Small intestine (tissue), 7 donors: ENCODE measurements at regions not wholly inside any gene's neighbourhood (a gene's known extent, or its start where the extent isn't known, plus 50 kb on each side); places are given as distances from the start of the nearest gene placed in this dataset.

Source experiments
- DNase-seq, 2 donors: peaks; one replicate each; pipeline versions ENCODE4 v3.0.0 to v3.0.0-alpha.2; 2013
- FAIRE-seq: peaks from 2 replicates; lab custom pipeline; 2012; peaks lifted over from hg19 to GRCh38; lab: Jason Lieb, UNC
- H3K27ac ChIP-seq, 3 donors: one replicate each; pipeline ENCODE4 v1.5.1; 2013; ENCODE audit warnings: low read length in 2 of 3, mild to moderate bottlenecking in 2 of 3, control low read depth in 1 of 3, inconsistent platforms in 1 of 3, low read depth in 1 of 3, moderate library complexity in 1 of 3
- H3K27me3 ChIP-seq, 3 donors: one replicate each; pipeline ENCODE4 v1.6.1; 2013; ENCODE audit warnings: low read length in 3 of 3, inconsistent platforms in 1 of 3; ENCODE audit not compliant: control insufficient read depth in 3 of 3, insufficient read depth in 3 of 3
- H3K36me3 ChIP-seq, 3 donors: one replicate each; pipeline ENCODE4 v1.6.1; 2013; ENCODE audit warnings: low read length in 3 of 3, inconsistent platforms in 1 of 3, low read depth in 1 of 3, mild to moderate bottlenecking in 1 of 3, moderate library complexity in 1 of 3; ENCODE audit not compliant: control insufficient read depth in 3 of 3, insufficient read depth in 2 of 3
- H3K4me1 ChIP-seq, 3 donors: one replicate each; pipeline ENCODE4 v1.6.1; 2013; ENCODE audit warnings: low read length in 2 of 3, inconsistent platforms in 1 of 3, low read depth in 1 of 3, mild to moderate bottlenecking in 1 of 3, moderate library complexity in 1 of 3; ENCODE audit not compliant: control insufficient read depth in 3 of 3, insufficient read depth in 2 of 3
- H3K4me3 ChIP-seq, 3 donors: one replicate each; pipeline ENCODE4 v1.5.1; 2013; ENCODE audit warnings: low read length in 3 of 3, control low read depth in 1 of 3, inconsistent platforms in 1 of 3, low read depth in 1 of 3, mild to moderate bottlenecking in 1 of 3, moderate library complexity in 1 of 3
- H3K9me3 ChIP-seq, 2 donors: one replicate each; pipeline ENCODE4 v1.6.1; 2013; ENCODE audit warnings: low read depth in 1 of 2, low read length in 1 of 2; ENCODE audit not compliant: control insufficient read depth in 2 of 2, insufficient read depth in 1 of 2
- WGBS, 3 donors: extraction: QIAGEN DNeasy Blood & Tissue Kit; methylation state at CpG; one replicate each; pipeline ENCODE4 v1.1.7; 2013; 5-methylcytosine and 5-hydroxymethylcytosine counted together
- donor health status: healthy with polysubstance abuse.
- donor health status: control.
- donor health status: control.
- donor health status: Bipolar disorder and iron deficiency.
- donor health status: healthy.

DNA sequence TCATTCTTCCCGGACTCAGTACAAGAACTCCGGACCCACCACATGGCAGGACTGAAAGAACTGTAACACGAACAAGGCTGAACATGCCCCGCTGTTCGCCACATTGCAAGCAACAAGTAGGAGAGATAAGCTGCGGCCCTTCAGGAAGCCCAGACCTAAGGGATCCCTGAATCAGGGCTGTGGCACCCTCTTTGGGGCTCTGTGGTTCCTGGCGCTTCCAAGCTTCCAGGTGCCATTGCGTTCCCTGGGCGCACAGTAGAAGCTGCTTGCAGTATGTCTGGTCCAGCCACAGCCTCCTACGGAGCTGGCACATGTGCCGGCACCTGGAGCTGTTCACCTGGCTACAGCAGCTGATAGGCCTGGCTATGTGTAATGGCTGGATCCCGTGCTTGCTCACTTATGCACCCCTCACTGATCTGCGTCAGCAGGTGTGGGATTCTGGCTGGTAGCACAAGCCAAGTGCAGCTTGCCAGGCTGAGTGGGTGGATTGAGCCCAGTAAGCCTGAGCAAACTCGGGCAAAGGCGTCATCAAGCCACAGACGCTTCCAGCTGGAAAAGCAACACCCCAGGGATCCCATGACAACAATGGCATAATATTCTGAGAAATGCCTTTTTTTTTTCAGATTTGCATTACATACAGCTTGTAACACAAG is 748.6 kb upstream of the GBE1 start:
- H3K27ac ChIP-seq, result no peak overlapping the region
- DNase-seq, result no peak
- H3K4me1 ChIP-seq, result no peaks in the 10 kb centered on the region
- WGBS, 3 donors, result 93 to 96% (median 94%) methylated on average over 16 of the region's 16 CpGs
- H3K27me3 ChIP-seq, result no peaks in the 10 kb centered on the region
- H3K36me3 ChIP-seq, result no peaks in the 10 kb centered on the region
- H3K4me3 ChIP-seq, result no peak overlapping the region
- no peak for FAIRE-seq
- H3K9me3 ChIP-seq, result peaks cover 2 to 23% of the 10 kb centered on the region in 2 donors

DNA sequence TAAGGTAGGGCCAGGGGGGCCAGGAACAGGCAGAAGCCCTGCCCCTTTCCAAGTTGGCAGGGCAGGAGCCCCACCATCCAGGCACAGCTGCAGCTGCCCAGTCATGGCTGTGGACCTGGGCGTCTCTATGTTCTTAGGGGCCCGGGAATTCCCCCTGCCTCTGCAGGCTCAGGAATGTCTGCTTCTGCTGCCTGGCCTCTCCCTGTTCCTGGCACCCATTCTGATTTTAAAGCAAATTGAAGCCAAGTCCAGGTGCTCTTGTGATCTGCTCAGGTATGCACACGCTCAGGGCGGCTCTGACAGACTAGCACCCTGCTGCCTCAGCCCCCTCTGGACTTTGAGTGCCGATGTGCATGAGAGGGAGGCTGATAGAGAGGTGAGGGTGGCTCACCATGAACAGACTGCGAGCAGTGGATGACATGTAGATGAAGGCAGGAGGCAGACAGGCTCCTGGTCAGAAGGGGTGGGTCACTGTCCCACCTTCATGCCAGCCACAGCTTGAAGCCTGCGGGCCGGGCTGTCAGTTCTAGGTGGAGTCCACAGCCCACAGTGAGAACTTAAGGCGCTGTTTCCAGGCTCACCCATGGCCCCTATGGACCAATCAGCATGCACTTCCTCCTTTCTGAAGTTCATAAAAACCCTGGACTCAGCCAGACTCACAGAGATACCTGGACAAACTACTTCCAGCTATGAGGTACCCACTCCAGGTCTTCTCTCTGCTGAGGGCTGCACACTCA is 747.8 kb upstream of the GBE1 start:
- Histone ChIP-seq H3K36me3 (no peaks in the 10 kb centered on the region), H3K9me3 (peaks cover 3 to 23% of the 10 kb centered on the region in 2 donors), H3K27ac (no peak overlapping the region), H3K4me1 (no peaks in the 10 kb centered on the region), H3K27me3 (no peaks in the 10 kb centered on the region), H3K4me3 (no peak overlapping the region)
- DNase-seq (no peak), FAIRE-seq (no peak)
- 82 to 91% (median 87%) methylated on average over 9 of the region's 9 CpGs for WGBS, 3 donors

DNA sequence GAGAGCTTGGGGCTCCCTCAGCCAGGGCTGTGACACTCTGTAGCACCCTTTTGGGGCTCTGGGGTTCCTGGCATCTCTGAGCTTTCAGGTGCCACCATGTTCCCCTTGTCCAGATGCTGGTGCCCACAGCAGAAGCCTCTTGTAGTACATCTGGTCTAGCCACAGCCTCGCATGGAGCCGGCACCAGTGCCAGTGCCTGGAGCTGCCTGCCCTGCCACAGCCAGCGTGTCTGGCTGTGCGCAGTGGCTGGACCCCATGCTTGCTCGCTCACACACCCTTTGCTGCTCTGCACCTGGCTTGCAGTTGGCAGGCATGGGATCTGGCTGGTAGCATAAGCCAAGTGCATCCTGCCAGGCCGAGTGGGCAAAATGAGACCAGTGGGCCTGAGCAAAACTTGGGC is 744.8 kb upstream of the GBE1 start:
- Histone ChIP-seq H3K9me3 (peaks cover 3 to 23% of the 10 kb centered on the region in 2 donors), H3K27me3 (no peaks in the 10 kb centered on the region), H3K4me3 (no peak overlapping the region), H3K36me3 (no peaks in the 10 kb centered on the region), H3K27ac (no peak overlapping the region), H3K4me1 (no peaks in the 10 kb centered on the region)
- DNase-seq (no peak), FAIRE-seq (no peak)
- 83 to 93% (median 91%) methylated on average over 6 of the region's 6 CpGs for WGBS, 3 donors

DNA sequence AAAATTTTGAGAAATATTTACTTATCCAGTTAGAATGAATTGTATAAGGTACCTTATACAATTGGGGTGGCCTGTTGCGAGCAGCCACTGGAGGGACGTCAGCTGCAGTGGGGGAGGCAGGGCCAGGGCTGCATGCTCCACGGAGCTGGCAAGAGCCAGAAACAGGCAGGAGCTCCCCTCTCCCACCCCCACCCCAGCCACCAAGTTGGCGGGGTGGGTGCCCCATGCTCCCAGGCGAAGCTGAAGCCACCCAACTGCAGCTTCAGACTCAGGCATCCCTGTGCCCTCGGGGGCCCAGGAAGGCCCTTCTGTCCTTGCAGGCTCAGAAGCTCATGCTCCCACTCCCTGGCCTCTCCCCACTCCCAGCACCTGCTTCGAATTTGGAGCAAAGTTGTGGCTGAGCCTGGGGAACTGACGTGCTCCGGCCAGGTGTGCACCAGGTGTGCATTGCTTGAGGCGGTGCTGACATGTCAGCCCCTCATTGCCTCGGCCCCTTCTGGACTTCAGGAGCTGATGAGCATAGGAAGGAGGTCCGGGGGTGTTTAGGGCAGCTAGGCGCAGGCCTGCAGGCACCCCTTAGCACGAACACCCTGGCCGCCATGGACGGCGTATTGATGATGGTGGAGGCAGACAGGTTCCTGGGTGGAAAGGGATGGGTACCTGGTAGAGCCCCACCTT is 743.8 kb upstream of the GBE1 start:
- FAIRE-seq, result no peak
- WGBS, 3 donors, result 78 to 83% (median 80%) methylated on average over 16 to 17 of the region's 17 CpGs
- H3K4me1 ChIP-seq, result no peaks in the 10 kb centered on the region
- no peaks in the 10 kb centered on the region for H3K36me3 ChIP-seq
- no peak overlapping the region for H3K4me3 ChIP-seq
- no peak overlapping the region for H3K27ac ChIP-seq
- H3K9me3 ChIP-seq, result peaks cover 3 to 23% of the 10 kb centered on the region in 2 donors
- no peak for DNase-seq
- H3K27me3 ChIP-seq, result no peaks in the 10 kb centered on the region

DNA sequence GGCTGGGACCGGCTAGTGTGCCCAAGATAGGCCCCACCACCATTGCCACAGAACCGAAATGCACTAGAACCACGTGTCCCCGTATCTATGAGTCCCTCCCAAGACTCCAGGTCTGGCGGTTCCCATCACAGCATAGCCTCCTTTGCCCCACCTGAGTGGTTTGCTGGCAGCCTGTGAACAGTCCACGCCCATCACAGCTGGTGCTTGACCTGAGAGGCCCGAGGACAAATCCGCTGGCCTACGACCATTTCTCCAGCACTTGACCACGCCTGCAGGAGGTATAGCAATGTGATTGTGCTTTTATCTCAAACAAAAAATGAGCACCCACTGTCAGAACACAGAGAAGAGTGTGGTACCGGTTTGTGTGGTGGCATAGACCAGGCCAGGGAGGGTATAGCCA is 736.7 kb upstream of the GBE1 start:
- H3K36me3 ChIP-seq, result no peaks in the 10 kb centered on the region
- no peaks in the 10 kb centered on the region for H3K27me3 ChIP-seq
- H3K4me1 ChIP-seq, result no peaks in the 10 kb centered on the region
- FAIRE-seq (no peak), DNase-seq (no peak)
- H3K4me3 ChIP-seq, result no peak overlapping the region
- WGBS, 3 donors, result 73 to 82% (median 81%) methylated on average over 11 of the region's 11 CpGs
- no peak overlapping the region for H3K27ac ChIP-seq
- no peaks in the 10 kb centered on the region for H3K9me3 ChIP-seq

DNA sequence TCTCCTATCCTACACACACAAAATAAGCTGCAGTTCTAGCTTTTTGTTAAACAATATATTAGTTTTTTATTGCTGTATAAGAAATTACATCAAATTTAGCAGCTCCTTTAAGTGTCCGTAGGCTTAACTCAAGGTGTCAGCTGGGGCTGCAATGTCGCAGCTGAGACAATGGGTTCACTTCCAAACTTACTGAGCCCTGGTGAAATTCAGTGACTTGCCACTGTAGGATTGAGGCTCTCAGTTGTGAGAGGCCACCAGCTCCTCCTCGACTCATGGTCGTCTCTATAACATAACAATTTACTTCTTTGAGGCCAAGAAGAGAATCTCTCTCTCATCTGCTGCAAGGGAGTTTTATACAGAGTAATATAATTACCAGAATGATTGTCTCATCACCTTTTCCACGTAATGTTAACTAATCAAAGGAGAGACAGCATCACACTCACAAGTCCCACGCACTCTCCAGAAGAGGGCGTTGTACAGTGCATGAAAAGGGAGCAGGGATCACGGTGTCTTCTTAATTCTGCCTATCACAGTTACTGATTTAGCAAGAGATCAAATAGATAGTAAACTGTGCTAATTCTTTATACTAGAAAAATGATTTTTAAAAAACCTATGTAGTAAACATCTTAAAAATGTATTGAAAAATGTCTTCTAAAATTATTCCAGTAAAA is 735.6 kb upstream of the GBE1 start:
- H3K9me3 ChIP-seq, result peaks cover 0 to 2% of the 10 kb centered on the region in 2 donors
- 54 to 63% (median 57%) methylated on average over 8 of the region's 8 CpGs for WGBS, 3 donors
- DNase-seq (no peak), FAIRE-seq (no peak)
- H3K27me3 ChIP-seq, result no peaks in the 10 kb centered on the region
- no peaks in the 10 kb centered on the region for H3K36me3 ChIP-seq
- no peak overlapping the region for H3K4me3 ChIP-seq
- no peak overlapping the region for H3K27ac ChIP-seq
- no peaks in the 10 kb centered on the region for H3K4me1 ChIP-seq

DNA sequence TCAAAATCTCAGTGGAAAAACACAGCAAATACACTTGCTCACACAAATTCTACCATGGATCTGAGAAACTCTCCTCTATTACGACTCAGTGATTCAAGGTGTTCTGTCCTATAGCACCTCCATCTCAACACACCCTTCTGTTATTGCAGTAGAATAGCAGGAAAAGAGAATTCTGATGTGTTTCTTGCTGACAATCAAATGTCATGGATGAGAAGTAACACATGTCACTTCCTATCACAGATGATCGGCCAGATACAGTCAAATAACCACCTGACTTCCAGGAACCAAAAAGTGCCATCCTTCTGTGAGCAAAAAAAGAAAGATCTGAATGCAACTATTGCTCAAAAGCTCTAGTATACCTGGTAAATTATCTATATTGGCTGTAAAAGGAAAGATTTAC is 734.2 kb upstream of the GBE1 start:
- no peaks in the 10 kb centered on the region for H3K4me1 ChIP-seq
- peaks cover 0 to 2% of the 10 kb centered on the region in 2 donors for H3K9me3 ChIP-seq
- no peaks in the 10 kb centered on the region for H3K36me3 ChIP-seq
- H3K4me3 ChIP-seq, result no peak overlapping the region
- FAIRE-seq, result no peak
- 64 to 79% (median 71%) methylated on average over 2 of the region's 2 CpGs for WGBS, 3 donors
- no peak overlapping the region for H3K27ac ChIP-seq
- H3K27me3 ChIP-seq, result no peaks in the 10 kb centered on the region
- DNase-seq, result no peak

DNA sequence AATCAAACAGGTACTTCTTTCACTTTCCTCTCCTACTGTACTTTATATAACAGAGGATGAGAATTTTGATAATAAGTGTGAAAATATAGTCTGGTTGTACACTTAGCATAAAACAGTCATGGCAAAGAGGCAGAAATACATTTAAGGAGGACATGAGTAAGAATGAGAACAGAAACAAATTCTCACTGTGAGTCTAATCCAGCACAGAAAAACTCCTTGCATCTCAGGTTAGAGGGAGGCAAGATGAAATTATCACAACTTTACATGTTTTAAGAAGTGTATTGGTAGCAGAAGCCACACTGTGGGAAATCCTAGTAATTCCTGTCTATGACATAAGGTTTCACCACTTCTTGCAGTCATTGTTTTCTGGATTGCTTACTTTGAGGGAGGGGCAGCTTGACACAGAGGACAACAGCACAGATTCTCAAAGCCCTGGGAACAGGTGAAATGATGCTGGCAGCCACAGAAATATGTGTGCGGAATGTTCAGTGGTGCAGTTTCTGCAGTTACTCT is 733.6 kb upstream of the GBE1 start:
- Histone ChIP-seq H3K36me3 (no peaks in the 10 kb centered on the region), H3K4me1 (no peaks in the 10 kb centered on the region), H3K27me3 (no peaks in the 10 kb centered on the region), H3K9me3 (peaks cover 0 to 2% of the 10 kb centered on the region in 2 donors), H3K27ac (no peak overlapping the region), H3K4me3 (no peak overlapping the region)
- 77 to 93% (median 83%) methylated on average over 1 of the region's 1 CpG for WGBS, 3 donors
- DNase-seq, result no peak
- FAIRE-seq, result no peak
